NCI-H69 (cell line): ENCODE measurements at regions not wholly inside any gene's neighbourhood (a gene's known extent, or its start where the extent isn't known, plus 50 kb on each side); places are given as distances from the start of the nearest gene placed in this dataset.
"Not testable (repeated sequence)": the region's sequence is repeated elsewhere in the genome, so short reads cannot be mapped to it uniquely, and the experiment has no call there.

Experiments used
- DNase-seq: peaks from one replicate; lab custom pipeline; 2025; lab: John Stamatoyannopoulos, UW

DNA sequence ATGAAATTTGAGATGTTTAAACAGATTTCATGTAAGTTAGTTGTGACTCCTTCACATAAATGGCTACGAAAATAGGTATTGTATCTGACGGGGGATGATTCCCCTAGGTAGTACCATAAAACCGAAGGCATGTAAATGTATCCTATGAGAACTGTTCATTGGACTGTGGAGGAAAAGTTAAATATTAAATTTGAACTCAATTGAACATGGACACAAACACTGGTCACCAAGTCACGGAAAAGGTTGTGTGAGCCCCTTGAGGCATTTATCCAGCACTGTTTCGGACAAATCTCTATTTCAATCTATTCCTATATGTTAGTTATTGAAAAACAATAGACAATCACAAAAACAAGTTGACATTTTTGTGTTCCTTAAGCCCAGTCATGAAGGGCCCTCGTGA is 1014.3 kb upstream of the NOVA1 start:
- no peak for DNase-seq

DNA sequence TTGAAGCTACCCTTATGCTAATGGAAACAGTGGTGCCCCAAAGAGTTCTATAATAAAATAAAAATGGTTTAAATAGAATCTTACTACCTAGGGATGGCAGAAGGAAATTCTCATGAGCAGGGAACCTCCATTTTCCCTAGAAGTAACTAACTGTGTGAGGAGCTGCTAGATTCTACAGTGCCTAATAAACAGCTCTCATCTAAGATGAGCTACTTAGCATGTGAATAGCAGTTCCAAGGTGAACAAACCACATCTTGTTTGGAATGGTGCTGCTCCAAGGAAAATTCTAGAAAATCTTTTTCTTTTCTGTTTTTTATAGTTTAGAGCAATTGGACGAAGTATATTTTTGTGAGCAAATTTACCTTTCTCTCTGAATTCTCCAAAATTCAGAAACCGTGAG is 1015.3 kb upstream of the NOVA1 start:
- DNase-seq: no peak

DNA sequence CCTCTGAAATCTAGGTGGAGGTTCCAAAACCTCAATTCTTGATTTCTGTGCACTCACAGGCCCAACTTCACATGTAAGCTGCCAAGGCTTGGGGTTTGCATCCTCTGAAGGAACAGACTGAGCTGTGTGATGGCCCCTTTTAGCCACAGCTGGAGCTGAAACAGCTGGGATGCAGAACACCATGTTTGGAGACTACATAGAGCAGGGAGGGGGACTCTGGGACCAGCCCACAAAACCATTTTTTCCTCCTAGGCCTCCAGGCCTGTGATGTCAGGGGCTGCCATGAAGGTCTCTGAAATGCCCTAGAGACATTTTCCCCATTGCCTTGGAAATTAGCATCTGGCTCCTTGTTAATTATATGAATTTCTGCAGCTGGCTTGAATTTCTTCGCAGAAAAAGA is 1025.9 kb upstream of the NOVA1 start:
- DNase-seq: no peak

DNA sequence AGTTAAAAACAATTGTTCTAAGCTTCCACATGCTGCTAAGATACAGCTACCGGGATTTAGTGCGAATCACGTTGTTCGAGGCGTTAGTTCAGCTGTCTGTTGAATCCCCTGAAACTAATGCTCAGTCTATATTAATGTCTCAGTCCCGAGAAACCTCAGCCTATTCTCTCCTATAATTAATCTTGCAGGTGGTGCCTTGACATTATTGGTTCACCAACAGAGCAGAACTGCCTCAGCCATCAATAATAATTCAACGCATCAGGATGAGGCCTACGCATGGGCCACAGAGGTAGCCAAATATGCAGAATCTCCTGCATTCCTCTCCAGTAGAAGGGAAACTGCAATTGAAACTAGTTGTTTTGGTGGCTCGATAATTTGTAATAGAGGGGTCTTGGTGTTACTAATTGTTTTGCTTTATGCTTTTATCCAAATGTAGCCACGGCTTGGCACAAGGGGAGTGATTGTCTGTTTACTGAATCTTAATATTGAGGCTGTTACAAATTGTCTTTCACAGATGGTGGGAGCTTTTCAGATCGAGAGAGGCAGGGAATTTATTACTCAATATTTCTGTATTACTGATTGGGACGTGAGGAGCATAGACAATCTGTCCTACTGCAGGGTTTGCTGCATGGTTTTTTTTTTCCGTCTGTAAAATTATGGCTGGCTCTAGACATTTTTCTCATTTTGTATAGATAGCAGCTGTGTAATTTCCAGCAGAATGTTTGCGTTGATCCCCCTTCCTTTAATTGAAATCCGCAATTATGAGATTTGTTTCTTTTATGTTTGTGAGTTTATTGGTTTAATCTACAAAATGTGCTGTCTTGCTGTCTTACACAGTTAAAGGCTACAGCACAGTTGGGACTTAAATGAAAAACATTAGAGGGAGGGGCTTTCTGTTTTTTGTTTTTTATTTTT is 1036.5 kb upstream of the NOVA1 start:
- DNase-seq: peak; percentile 27

DNA sequence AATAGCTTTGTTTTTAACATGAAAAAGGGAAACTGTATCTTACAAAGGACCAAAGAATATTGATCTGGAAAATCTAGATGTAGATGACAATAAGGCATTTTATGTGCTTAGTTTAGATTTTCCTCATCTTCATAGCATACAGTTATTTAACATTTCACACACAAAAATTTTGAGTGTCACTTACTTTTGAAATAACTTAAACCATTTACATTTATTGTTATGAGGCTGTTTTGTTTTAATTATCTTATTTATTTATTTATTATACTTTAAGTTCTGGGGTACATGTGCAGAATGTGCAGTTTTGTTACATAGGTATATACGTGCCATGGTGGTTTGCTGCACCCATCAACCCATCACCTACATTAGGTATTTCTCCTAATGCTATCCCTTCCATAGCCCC is 1042.9 kb upstream of the NOVA1 start:
- DNase-seq: not testable (repeated sequence)

DNA sequence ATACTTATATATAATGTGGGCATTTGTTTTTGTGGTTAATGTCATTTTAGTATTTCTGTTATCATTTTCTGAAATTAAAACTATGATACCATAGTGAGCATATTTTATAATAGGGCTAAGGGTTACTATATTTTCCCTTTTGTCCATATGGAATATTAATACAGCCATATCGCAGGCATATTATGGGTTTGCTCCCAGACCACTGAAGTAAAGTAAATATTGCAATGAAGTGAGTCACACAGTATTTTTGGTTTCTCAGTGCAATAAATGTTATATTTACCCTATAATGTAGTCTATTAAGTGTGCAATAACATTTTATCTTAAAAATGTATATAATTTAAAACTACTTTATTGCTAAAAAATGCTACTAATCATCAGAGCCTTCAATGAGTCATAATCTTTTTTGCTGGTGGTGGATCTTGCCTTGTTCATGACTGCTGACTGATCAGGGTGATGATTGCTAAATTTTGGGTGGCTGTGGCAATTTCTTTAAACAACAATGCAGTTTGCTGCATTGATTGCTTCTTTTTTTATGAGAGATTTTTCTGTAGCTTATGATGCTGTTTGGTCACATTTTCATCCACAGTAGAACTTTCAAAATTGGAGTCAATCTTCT is 1044.5 kb upstream of the NOVA1 start:
- DNase-seq: no peak

DNA sequence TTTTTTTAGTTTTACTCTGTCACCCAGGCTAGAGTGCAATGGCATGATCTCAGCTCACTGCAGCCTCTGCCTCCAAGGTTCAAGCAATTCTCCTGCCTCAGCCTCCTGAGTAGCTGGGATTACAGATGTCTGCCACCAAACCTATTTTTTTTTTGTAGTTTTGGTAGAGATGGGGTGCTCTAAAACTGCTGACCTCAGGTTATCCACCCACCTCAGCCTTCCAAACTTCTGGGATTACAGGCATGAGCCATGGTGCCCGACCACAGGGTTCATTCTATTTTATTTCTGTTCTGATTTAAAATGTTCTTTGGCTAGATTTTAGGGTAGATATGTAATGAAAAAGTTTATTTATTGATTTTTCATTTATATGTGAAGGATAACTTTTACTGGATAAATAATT is 1062.8 kb upstream of the NOVA1 start:
- DNase-seq: no peak

DNA sequence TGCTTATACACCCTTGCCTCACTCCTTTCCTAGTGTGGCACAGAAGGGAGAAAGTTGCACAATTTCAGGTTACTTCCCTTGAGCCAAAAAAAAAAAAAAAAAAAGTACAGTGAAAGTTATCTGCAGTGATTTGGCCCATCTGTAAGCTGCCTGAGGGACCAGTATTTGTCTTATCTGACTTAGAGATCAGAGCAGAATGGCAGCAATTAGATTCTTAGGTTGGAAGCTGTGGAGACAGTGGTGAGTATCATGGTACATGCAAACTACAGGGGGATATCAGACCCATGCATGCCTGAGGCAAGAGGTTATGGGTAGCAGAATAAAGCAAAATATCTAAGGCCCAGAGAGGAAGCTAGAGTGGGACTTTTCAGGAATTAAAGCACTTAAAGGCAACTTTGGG is 1070.7 kb upstream of the NOVA1 start:
- no peak for DNase-seq

DNA sequence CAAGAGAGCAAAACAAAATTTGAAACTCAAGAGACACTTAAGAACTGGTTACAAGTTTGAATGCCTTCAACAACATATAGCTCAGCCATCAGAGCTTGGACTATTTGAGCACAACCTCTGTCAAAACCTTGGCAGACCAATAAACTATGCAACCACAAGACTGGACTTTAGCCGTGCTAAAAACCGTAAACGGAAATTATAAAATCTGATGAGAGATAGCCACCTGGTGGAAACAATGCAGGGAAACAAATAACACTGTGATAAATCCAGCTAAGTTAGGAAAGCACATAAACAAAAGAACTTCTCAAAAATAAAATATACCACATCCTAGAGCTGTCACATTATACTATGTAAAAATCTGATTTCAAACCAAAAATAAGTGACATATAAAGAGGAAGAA is 1074.2 kb upstream of the NOVA1 start:
- no peak for DNase-seq

DNA sequence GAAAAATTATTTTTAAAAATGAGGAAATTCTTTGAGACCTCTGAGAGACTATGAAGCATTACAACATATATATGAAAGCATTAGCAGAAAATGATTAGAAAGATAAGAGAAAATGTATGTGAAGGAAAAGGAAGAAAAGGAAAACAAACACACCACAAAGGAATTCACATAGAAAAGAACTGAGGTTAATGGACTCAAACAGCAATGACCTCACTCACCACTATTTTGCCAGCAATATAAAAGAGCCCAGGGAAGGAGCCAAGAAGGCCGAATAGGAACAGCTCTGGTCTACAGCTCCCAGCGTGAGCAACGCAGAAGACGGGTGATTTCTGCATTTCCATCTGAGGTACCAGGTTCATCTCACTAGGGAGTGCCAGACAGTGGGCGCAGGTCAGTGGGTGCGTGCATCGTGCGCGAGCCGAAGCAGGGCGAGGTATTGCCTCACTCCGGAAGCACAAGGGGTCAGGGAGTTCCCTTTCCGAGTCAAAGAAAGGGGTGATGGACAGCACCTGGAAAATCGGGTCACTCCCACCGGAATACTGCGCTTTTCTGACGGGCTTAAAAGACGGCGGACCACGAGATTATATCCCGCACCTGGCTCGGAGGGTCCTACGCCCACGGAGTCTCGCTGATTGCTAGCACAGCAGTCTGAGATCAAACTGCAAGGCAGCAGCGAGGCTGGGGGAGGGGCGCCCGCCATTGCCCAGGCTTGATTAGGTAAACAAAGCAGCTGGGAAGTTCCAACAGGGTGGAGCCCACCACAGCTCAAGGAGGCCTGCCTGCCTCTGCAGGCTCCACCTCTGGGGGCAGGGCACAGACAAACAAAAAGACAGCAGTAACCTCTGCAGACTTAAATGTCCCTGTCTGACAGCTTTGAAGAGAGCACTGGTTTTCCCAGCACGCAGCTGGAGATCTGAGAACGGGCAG is 1075.2 kb upstream of the NOVA1 start:
- DNase-seq: not testable (repeated sequence)

DNA sequence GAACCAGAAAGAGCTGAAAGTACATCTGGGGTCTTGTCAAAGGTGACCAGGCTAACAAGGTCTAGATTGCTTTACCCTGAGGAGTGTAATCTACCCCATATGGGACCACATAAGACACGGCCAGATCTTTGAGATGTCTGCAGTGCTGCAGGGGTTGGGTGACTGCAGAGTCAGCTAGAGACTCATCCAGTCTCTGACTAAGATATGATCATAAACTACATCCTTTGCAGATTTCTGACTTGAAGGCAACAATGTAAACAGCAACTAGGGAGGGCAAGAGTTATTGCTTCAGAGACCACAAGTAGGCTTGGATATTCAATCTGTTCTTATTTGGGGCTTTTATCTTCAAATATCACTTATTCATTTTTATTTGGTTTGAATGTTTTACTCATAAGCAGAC is 1080.5 kb upstream of the FOXG1 start:
- no peak for DNase-seq

DNA sequence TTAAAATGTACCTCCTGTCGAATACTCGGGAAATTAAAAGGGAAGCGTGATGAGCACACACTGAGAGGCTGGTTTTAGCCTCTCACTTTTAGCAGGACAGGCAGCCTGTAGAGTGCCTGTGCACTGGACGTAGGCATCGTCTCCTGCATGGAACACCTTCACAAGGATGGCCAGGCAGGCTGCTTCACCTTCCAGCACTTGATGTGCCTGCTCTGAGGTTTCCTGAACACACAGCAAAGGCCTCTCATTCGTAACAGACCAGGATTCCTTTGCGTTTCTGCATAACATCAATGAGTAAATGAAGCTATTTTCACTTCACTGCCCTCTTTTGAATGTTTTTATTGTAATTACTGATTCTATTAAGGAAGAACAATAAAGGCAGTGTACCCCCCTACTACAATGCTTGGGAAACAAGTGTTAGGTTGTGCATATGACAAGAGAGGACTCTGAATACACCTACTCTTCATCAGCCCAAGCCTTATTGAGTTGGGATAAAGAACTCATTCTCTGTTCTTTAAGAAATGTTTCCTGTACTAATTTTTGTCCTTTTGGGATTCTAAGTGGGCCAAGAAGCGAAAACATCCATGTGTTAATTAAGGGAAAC is 1077.6 kb upstream of the FOXG1 start:
- no peak for DNase-seq

DNA sequence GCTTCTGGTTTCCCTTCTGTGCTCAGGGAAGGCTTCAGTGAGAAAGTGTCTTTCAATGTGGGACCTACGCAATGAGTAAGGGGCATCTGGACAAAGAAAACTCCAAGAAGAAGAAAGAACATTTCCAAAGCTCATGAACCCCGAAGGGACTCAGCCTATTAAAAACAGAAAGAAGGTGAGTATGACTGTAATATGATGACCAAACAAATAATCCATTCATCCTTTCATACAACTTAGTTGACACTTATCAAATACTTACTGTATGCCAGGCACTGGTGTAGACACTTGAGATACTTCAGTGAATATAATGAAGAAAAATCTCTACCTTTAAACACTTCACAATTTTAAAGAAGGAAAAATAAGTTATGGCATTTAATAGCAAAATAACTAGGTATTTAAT is 1054.2 kb upstream of the FOXG1 start:
- no peak for DNase-seq

DNA sequence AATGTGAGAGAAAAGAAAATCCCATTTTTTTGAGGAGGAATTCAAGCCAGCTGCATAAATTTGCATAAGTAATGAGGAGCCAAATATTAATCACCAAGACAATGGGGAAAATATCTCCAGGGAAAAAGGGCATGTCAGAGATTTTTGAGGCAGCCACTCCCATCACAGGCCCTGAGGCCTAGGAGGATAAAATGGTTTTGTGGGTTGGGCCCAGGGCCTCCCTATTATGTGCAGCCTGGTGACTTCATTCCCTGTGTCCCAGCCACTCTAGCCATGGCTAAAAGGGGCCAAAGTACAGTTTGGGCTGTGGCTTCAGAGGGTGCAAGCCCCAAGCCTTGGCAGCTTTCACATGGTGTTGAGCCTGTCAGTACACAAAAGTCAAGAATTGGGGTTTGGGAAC is 1051.0 kb upstream of the FOXG1 start:
- no peak for DNase-seq

DNA sequence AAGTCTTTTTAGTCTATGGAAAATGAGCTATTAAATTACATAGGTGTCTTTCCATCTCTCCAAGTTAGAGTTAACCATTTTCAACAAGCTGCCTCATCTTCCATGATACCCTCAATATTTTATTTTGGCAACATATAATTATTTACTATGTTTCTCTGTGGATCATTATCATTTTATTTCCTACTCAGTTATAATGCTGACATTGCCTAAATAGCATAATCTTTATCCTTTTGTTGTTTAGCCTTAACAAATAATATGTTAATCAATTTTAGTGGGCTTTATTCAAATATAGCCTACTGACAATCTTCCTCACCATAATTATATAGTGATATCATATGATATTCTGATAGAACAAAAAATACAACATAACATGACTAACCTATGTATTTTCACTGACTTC is 1044.8 kb upstream of the FOXG1 start:
- DNase-seq: peak; percentile 18

DNA sequence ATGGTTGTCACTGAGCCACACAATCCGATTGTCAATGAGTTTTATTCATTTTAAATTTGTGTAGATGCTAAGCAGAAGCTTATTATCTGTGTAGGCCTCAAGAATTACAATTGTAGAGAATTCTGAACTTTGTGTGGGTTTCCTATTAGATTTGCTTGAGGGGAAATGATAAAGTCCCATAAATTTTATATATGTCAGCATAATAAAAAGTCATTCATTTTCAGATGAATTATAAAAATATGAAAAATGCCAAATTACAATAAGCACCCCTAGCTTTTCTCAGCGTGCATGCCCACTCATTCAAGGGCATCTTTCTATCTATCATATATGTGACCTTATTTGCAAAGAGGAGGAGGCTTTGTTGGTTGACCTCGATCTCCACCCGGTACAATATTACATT is 1041.1 kb upstream of the FOXG1 start:
- no peak for DNase-seq

DNA sequence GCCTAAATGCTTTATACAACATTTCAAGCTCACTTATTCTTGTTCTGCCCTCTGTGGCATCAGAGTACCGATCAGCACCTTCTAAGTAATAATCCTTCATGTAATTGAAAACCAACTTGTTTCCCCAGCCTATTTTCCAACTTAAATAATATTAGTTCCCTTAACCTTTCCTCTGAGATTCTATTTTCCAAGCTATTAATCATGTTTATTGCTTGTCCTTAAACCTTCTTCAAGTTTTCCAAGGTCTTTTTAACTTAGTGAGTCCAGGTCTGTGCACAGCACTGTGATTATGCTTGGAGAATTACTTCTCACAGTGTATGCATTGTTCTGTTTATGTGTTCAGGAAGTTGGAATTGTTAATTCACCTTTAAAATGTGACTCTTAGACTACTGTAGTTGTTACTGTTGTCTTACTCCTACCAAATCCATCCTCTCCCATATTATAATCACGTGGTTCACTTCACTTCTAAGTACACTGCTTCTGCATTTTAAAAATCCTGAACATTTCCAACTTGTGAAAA is 1039.3 kb upstream of the FOXG1 start:
- DNase-seq: peak; percentile 71

DNA sequence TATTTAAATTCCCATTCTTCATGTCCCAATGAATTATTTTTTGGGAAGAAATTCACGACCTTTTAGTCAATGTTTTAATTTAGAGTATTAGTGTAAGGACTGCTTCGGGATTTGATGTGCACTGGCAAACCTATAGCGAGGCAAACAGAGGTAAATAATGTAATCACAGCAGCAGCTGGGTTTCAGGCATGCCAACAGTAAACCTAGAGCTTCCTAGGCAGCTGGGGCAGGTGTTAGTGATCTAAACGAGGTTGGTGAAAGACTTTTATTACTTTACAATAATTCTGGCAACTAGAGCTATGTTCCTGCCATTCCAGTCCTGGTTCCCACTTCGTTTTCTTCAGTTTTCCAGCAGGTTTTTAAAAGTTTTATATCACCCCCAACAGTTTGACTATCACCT is 1036.4 kb upstream of the FOXG1 start:
- DNase-seq: peak; percentile 57

DNA sequence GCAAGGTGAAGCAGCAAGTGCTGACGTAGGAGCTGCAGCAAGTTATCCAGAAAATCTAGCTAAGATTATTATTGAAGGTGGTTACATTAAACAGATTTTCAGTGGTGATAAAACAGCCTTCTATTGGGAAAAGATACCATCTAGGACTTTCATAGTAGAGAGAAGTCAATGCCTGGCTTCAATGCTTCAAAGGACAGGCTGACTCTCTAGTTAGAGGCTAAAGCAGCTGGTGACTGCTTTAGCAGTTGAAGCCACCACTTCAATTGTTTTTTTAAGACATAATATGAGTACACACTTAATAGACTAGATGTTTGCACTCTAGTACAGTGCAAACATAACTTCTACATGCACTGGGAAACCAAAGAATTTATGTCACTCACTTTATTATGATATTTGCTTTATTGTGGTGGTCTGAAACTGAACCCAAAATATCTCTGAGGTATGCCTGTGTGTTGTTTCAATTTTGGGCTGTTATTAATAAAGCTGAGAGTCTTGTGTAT is 1026.9 kb upstream of the FOXG1 start:
- DNase-seq: peak; percentile 74

DNA sequence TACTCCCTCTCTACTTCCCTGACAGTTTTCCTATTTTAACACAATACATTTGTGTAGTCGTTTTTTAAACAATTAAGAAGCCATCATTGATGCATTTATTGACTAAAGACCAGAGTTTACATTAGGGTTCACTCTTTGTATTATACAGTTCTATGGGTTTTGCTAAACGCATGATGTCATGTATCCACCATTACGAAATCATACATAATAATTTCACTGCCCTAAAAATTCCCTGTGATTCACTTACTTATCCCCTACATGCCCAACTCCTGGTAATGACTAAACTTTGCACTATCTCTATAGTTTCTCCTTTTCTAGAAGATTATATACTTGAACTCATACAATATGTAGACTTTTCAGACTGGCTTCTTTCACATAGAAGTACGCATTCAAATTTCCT is 1016.5 kb upstream of the FOXG1 start:
- DNase-seq: no peak

DNA sequence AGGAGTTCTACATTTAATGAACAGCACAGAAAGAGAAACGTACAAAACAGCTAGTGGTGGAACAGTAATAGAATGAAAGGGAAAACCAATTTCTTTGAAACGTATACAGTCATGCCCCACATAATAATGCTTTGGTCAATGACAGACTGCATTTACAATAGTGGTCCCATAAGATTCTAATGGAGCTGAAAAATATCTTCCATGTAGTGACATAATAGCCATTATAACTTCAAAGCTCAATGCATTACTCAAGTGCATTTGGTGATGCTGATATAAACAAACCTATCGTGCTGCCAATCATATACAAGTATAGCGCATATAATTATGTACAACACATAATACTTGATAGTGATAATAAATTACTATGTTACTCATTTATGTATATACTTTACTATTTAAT is 1008.9 kb upstream of the FOXG1 start:
- DNase-seq: not testable (repeated sequence)

DNA sequence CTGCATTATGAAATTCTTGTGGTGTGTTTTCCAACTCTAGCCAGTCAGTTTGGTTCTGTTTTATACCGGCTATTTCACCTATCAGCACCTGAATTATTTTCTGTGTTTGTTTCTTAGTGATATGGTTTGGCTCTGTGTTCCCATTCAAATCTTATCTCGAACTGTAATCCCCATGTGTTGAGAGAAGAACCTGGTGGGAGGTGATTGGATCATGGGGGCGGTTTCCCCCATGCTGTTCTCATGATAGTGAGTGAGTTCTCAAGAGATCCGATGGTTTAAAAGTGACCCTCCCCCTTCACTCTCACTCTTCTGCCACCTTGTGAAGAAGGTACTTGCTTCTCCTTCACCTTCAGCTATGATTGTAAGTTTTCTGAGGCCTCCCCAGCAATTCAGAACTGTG is 1006.2 kb upstream of the FOXG1 start:
- DNase-seq: not testable (repeated sequence)
